SK-N-DZ (cell line): ENCODE measurements at regions not wholly inside any gene's neighbourhood (a gene's known extent, or its start where the extent isn't known, plus 50 kb on each side); places are given as distances from the start of the nearest gene placed in this dataset.
A peak's percentile ranks its signal among the peaks of the same experiment; 100 is the strongest.

ENCODE experiments used
- DNase-seq: peaks from one replicate; pipeline ENCODE4 v3.0.0-alpha.2; 2015; ENCODE audit warnings: low spot score

GRCh38 chrX:39665830-39666518 is 431.8 kb downstream of the BCOR start:
- no peak for DNase-seq

DNA sequence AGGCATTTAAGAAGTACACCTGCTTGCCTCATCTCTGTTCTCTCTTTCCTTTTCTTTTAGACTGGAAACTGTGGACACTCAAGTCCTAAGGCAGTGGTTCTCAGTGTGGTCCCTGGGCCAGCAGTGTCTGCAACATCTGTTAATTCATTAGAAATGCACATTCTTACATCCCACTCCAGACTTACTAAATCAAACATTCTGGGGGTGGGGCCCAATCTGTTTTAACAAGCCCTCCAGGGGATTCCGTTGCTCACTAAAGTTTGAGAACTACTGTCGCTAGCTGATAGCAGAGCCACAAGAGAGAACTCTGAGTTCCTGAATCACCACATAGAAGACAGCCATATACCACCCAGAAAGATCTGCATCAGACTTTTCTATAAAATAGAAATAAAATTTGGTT is 430.6 kb downstream of the BCOR start:
- no peak for DNase-seq

DNA sequence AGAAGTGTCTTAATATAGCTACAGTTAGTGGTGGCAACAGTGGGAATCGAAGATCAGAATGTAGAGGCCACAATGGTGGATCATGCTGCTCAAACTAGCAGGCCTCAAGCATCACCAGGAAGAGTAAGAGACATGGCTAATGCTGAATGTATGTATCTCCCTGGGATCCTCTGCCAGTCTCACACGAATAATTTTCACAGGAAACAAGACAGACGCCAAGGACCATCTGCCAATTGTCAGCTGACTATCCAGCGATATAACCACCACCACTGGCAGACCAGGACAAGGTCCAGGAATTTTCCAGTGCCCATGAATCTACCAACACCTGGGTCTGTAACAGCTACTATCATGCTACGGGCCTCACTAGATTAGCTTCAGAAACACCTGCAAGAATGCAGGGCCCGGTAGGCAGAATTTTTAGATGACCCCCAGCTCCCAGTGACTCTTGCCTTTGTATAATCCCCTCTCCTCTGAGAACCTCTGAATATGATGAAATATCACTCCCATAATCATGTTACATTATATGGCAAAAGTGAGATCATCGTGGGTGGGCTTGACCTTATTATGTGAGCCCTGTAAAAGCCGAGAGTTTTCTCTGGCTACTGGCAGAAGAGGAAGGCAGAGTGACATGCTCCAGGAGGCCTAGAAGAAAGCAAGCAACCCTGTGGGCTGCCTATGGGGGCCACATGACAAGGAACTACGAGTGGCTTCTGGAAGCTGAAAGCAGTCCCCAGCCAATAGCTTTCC is 429.8 kb downstream of the BCOR start:
- DNase-seq, result peak; percentile 25

GRCh38 chrX:39669668-39670067 is 428.1 kb downstream of the BCOR start:
- no peak for DNase-seq

GRCh38 chrX:39670281-39670680 is 427.5 kb downstream of the BCOR start:
- DNase-seq, result no peak

GRCh38 chrX:39672405-39672804 is 425.4 kb downstream of the BCOR start:
- DNase-seq, result no peak

GRCh38 chrX:39674490-39675161 is 423.1 kb downstream of the BCOR start:
- DNase-seq, result no peak

GRCh38 chrX:39675162-39675553 is 422.6 kb downstream of the BCOR start:
- DNase-seq, result no peak

DNA sequence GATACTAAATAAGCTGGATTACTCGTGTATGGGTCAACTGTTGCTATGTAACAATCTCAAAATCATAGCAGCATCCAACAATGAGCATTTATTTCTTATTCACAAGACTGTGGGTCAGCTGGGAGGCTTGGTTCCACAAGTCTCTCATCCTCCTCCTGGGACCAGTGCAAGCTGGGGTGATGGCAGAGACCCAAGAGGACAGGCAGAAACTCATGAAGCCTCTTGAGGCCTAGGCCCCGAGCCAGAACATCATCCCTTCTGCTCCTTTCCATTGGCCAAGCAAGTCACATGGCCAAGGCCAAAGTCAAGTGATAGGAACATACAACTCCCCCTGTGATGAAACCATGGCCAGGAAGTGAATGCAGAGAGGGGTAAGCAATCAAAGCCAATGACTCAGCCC is 422.1 kb downstream of the BCOR start:
- no peak for DNase-seq

- DNase-seq, result no peak
These were observed 421.3 kb downstream of the BCOR start for GRCh38 chrX:39676434-39676833.

DNA sequence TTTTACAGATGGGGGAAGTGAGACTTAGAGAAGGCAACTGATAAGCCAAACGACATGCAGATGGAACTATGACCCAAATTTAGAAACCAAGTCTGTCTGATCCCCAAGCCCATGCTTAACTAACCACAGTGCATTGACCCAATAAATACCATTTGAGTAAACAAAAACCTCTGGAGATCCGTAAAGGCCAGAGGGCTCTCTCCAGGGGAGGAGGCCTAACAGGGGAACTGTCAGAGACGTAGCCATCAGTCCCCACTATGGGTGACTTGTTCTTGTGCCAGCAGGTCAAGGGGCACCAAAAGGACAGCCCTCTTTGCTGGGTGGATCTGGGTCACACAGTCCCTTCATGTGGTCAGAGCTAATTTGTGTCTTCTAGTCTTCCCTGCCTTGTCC is 420.2 kb downstream of the BCOR start:
- no peak for DNase-seq

- no peak for DNase-seq
These were observed 419.6 kb downstream of the BCOR start for GRCh38 chrX:39677978-39678791.

DNA sequence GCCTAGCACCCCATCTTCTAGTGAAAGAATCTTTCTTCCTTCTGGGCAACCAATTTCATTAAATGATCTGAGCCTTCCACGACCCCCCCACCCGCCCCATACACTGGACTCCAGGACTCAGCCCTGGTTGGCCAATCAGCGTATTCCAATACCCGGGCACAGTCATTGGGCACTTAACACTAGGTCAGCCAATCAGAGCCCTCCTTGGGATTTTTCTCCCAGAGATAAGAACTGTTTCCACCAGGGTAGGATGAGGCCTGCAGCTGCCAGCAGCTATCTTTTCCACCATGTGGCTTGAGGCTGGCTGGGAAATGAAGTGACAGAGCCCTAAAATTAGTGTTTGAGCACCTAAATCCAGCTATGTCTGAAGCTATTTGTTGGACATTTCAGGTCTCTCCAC is 418.8 kb downstream of the BCOR start:
- peak; percentile 29 for DNase-seq

GRCh38 chrX:39679497-39680157 is 418.1 kb downstream of the BCOR start:
- DNase-seq, result no peak

DNA sequence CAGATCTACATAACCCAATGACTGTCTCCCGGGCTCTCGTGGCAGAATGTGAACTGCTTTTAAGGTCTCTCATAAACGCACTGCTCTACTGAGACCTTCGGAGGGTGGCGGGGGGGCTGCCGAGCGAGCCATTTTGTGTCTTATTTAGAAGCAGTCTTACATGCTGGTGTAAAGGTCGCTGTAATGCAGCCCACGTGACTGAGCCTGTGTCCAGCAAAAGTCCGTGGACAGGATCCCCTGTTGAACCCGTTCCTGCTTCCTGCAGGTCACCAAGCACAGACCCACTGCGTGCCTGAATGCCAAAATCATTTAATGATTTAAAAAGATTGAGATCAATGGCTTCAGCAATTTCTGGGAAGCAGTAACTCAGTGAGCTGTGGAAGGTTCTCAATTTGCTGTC is 415.9 kb downstream of the BCOR start:
- no peak for DNase-seq

DNA sequence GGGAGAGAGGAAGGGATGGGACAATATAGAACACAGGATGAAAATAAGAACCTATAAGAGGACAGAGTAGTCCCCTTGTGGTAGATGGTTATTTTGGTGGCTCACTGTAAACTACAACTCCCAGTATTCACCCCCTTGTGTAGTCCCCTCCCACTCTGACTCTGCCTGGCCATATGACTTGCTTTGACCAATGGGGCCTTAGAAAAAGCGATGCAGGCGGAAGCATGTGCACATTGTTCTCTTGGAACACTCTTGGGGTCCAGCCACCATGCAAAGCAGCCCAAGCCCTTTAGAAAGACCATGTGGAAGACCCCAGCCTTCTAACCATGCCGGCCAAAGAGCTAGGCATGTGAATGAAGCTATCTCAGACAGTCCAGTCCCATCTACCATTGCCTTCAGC is 415.0 kb downstream of the BCOR start:
- peak; percentile 34 for DNase-seq

- no peak for DNase-seq
These were observed 409.6 kb downstream of the BCOR start for GRCh38 chrX:39688219-39688575.

GRCh38 chrX:39688576-39689375 is 409.0 kb downstream of the BCOR start:
- peak; percentile 78 for DNase-seq

DNA sequence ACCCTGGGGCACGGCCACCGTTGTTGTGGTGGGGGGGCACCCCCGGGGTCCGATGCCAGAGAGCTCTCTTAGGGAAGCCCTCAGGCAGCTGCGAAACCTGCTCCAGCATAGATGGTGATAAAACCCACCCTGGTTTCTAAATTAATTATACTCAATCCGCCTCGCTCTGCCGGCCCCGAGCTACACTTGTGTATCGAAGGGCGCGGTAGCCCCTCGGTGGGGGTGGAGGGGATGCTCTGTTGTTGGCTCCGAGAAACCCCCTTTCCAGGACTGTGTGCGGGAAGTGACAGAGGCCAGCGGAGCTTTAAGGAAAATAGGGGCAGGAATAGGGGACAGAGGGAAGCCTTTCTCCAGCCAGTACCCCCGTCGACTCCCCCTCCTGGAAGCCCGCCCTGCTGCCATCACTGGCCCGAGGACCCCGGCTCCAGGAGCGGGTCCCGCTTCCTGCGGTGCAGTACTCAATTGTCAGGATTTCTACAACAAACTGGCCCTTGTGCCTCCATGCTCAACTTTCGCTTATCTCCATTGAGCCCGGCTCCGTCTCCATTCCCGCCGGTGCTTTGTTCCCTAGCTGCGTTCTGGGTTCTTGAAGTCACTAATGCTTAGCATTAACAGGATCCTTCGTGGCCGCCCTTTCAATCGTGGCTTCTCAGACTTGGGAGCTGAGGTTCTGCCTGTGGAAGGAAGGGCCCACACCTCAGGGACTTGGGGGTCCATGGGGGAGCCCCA is 408.2 kb downstream of the BCOR start:
- peak; percentile 77 for DNase-seq
